Left lung (tissue), 4 donors: ENCODE measurements at regions not wholly inside any gene's neighbourhood (a gene's known extent, or its start where the extent isn't known, plus 50 kb on each side); places are given as distances from the start of the nearest gene placed in this dataset.
"Not testable (repeated sequence)": the region's sequence is repeated elsewhere in the genome, so short reads cannot be mapped to it uniquely, and the experiment has no call there.

Experiments used
- ATAC-seq: fragments of 200-7000 bp; cut with Tn5 transposase; one replicate; pipeline ENCODE4 v1.9.1; 2020; ENCODE audit warnings: moderate library complexity
- DNase-seq, 4 donors: peaks; one replicate each; pipeline ENCODE4 v3.0.0-alpha.2; 2013 to 2020
- H3K27ac ChIP-seq, 2 donors: fragments of 200-600 bp; sonication (generic) in 1 of 2; one replicate each; pipeline versions ENCODE4 v1.5.0 to v1.8.0; 2020 to 2021
- H3K27me3 ChIP-seq, 2 donors: fragments of 200-600 bp; sonication (generic) in 1 of 2; one replicate each; pipeline versions ENCODE4 v1.5.0 to v1.8.0; 2020 to 2021
- H3K36me3 ChIP-seq, 2 donors: fragments of 200-600 bp; sonication (generic) in 1 of 2; one replicate each; pipeline versions ENCODE4 v1.5.0 to v1.8.0; 2020 to 2021
- H3K4me1 ChIP-seq, 2 donors: fragments of 200-600 bp; one replicate each; pipeline ENCODE4 v1.8.0; 2021
- H3K4me3 ChIP-seq, 2 donors: fragments of 200-600 bp; sonication (generic) in 1 of 2; one replicate each; pipeline versions ENCODE4 v1.5.0 to v1.8.0; 2020 to 2021; ENCODE audit warnings: mild to moderate bottlenecking in 1 of 2
- H3K9me3 ChIP-seq, 2 donors: fragments of 200-600 bp; sonication (generic) in 1 of 2; one replicate each; pipeline versions ENCODE4 v1.5.0 to v1.8.0; 2020 to 2021
- intact Hi-C, 2 donors: fragments of 100-400 bp; cut with DNase I; formaldehyde crosslinking; loops; one replicate each; pipeline versions ENCODE4 v1.11.2 to v1.14.2; 2022
- TF ChIP-seq, protein P1 (sequence below), 2 donors: fragments of 200-600 bp; sonication (generic) in 1 of 2; IDR thresholded peaks; one replicate each; pipeline versions ENCODE4 v1.5.0 to v1.8.0; 2021; ENCODE audit warnings: antibody characterized with exemption in 2 of 2
- donor health status: DM: no; HTN: yes; CAD: no.
- donor health status: DM: no; HTN: no; CAD: no.

GRCh38 chr5:13350767-13351166 lies 593.7 kb downstream of the DNAH5 start:
- intact Hi-C loops: no loop called here
- Histone ChIP-seq H3K36me3 (no peaks in the 10 kb centered on the region), H3K27ac (no peak overlapping the region), H3K4me1 (no peaks in the 10 kb centered on the region), H3K27me3 (no peaks in the 10 kb centered on the region), H3K4me3 (no peak overlapping the region), H3K9me3 (no peaks in the 10 kb centered on the region)
- ATAC-seq: no peak
- no peak for DNase-seq
- TF ChIP-seq, protein P1, sequence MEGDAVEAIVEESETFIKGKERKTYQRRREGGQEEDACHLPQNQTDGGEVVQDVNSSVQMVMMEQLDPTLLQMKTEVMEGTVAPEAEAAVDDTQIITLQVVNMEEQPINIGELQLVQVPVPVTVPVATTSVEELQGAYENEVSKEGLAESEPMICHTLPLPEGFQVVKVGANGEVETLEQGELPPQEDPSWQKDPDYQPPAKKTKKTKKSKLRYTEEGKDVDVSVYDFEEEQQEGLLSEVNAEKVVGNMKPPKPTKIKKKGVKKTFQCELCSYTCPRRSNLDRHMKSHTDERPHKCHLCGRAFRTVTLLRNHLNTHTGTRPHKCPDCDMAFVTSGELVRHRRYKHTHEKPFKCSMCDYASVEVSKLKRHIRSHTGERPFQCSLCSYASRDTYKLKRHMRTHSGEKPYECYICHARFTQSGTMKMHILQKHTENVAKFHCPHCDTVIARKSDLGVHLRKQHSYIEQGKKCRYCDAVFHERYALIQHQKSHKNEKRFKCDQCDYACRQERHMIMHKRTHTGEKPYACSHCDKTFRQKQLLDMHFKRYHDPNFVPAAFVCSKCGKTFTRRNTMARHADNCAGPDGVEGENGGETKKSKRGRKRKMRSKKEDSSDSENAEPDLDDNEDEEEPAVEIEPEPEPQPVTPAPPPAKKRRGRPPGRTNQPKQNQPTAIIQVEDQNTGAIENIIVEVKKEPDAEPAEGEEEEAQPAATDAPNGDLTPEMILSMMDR (IDR thresholded peaks at IDR 0.05): no peak

GRCh38 chr5:13348568-13348967 lies 595.9 kb downstream of the DNAH5 start:
- Histone ChIP-seq H3K4me1 (no peaks in the 10 kb centered on the region), H3K27me3 (no peaks in the 10 kb centered on the region), H3K4me3 (no peak overlapping the region), H3K36me3 (no peaks in the 10 kb centered on the region), H3K27ac (no peak overlapping the region), H3K9me3 (peaks cover 0 to 3% of the 10 kb centered on the region in 2 donors)
- DNase-seq (no peak), ATAC-seq (no peak)
- intact Hi-C loops: no loop called here
- TF ChIP-seq, protein P1 (IDR thresholded peaks at IDR 0.05): no peak

- H3K9me3 ChIP-seq: peaks cover 0 to 19% of the 10 kb centered on the region in 2 donors
- H3K4me3 ChIP-seq: no peak overlapping the region
- H3K4me1 ChIP-seq: no peaks in the 10 kb centered on the region
- TF ChIP-seq, protein P1 (IDR thresholded peaks at IDR 0.05): no peak
- no peaks in the 10 kb centered on the region for H3K27me3 ChIP-seq
- ATAC-seq (no peak), DNase-seq (no peak)
- intact Hi-C loops: no loop called here
- H3K27ac ChIP-seq: no peak overlapping the region
- H3K36me3 ChIP-seq: no peaks in the 10 kb centered on the region
Measured at GRCh38 chr5:13346401-13346800, 598.1 kb downstream of the DNAH5 start.

GRCh38 chr5:13339093-13339492 lies 605.4 kb downstream of the DNAH5 start:
- TF ChIP-seq, protein P1 (IDR thresholded peaks at IDR 0.05): no peak
- intact Hi-C loops: no loop called here
- DNase-seq: no peak
- Histone ChIP-seq H3K27me3 (no peaks in the 10 kb centered on the region), H3K4me1 (no peaks in the 10 kb centered on the region), H3K9me3 (peaks cover 0 to 40% of the 10 kb centered on the region in 2 donors), H3K36me3 (no peaks in the 10 kb centered on the region), H3K4me3 (no peak overlapping the region), H3K27ac (no peak overlapping the region)
- ATAC-seq: no peak

DNA sequence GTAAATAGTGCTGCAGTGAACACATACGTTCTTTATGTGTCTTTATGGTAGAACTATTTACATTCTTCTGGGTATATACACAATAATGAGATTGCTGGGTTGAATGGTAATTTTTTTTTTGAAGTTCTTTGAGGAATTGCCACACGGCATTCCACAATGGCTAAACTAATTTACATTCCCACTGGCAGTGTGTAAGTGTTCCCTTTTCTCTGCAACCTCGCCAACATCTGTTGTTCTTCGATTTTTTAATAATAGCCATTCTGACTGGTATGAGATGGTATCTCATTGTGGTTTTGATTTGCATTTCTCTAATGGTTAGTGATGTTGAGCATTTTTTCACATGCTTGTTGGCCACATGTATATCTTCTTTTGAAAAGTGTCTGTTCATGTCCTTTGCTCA lies 609.5 kb downstream of the DNAH5 start:
- H3K9me3 ChIP-seq: peaks cover 0 to 22% of the 10 kb centered on the region in 2 donors
- DNase-seq, H3K27me3 ChIP-seq, ATAC-seq, H3K4me1 ChIP-seq, intact Hi-C loops, H3K27ac ChIP-seq, H3K36me3 ChIP-seq, H3K4me3 ChIP-seq: not testable (repeated sequence)

DNA sequence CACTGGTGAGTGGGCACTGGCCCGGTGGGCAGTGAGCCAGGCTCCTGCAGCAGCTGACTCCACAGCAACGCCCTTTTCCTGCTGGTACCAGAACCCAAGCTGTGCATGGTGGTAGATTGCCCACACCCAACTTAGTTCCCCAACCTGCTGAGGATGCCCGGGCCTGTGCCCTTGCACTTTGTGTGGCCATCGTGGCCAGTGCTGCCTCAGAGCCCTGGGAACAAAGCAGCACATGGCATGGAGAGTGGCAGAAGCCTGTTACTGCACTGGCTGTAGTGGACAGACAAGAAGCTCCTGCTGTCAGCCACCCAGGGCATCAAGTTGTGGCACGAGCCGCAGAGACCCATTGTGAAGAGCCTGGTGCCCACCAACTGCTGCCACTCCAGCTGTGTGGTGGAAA lies 612.9 kb downstream of the DNAH5 start:
- intact Hi-C loops: no loop called here
- peak in 1 of 4 donors; percentile 57 for DNase-seq
- TF ChIP-seq, protein P1 (IDR thresholded peaks at IDR 0.05): no peak
- Histone ChIP-seq H3K27ac (no peak overlapping the region), H3K27me3 (no peaks in the 10 kb centered on the region), H3K4me3 (no peak overlapping the region), H3K36me3 (no peaks in the 10 kb centered on the region), H3K4me1 (no peaks in the 10 kb centered on the region), H3K9me3 (peaks cover 0 to 11% of the 10 kb centered on the region in 2 donors)
- ATAC-seq: no peak
